Chondrocyte (in vitro differentiated cells): ENCODE measurements at regions not wholly inside any gene's neighbourhood (a gene's known extent, or its start where the extent isn't known, plus 50 kb on each side); places are given as distances from the start of the nearest gene placed in this dataset.

Experiments
- DNase-seq: peaks from one replicate; pipeline ENCODE4 v3.0.0; 2021; ENCODE audit warnings: mixed read lengths, low spot score
- H3K27ac Mint-ChIP-seq: one replicate; pipeline ENCODE4 v1.8.0; 2021; ENCODE audit warnings: mild to moderate bottlenecking, moderate library complexity, mixed read lengths; ENCODE audit not compliant: unreplicated experiment
- H3K27me3 Mint-ChIP-seq: 2 replicates; pipeline ENCODE4 v1.8.0; 2021; ENCODE audit warnings: low read depth, mixed read lengths
- H3K36me3 Mint-ChIP-seq: 2 replicates; pipeline ENCODE4 v1.8.0; 2021; ENCODE audit warnings: low read depth, mixed read lengths
- H3K4me1 Mint-ChIP-seq: 2 replicates; pipeline ENCODE4 v1.8.0; 2021; ENCODE audit warnings: low read depth, mild to moderate bottlenecking, mixed read lengths
- H3K4me3 Mint-ChIP-seq: one replicate; pipeline ENCODE4 v1.8.0; 2021; ENCODE audit warnings: mild to moderate bottlenecking, moderate library complexity, mixed read lengths; ENCODE audit not compliant: unreplicated experiment
- H3K9me3 Mint-ChIP-seq: 2 replicates; pipeline ENCODE4 v1.8.0; 2021; ENCODE audit warnings: low read depth, mixed read lengths
- TF ChIP-seq, protein P1 (sequence below): fragments of 200-600 bp; sonication (generic); IDR thresholded peaks from 2 replicates; pipeline ENCODE4 v1.5.0; 2021; ENCODE audit warnings: antibody characterized with exemption, mild to moderate bottlenecking, moderate library complexity

DNA sequence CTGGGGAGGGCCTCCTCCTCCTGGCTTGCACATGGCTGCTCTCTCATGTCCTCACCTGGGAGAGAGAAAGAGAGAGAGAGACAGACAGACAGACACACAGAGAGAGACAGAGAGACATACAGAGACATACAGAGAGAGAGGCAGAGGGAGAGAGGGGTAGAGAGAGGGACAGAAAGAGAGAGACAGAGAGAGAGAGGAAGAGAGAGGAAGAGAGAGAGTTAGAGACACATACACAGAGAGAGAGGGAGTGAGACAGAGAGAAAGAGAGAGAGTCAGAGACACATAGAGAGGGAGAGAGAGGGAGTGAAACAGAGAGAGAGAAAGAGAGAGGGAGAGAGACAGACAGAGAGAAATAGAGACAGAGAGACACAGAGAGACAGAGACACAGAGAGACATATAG lies 103.6 kb upstream of the ESRRB start:
- Mint-ChIP-seq H3K36me3 (no peaks in the 10 kb centered on the region), H3K4me1 (no peaks in the 10 kb centered on the region), H3K9me3 (no peaks in the 10 kb centered on the region), H3K27ac (no peak overlapping the region), H3K27me3 (peaks cover 28% of the 10 kb centered on the region), H3K4me3 (no peak overlapping the region)
- no peak for DNase-seq
- TF ChIP-seq, protein P1, sequence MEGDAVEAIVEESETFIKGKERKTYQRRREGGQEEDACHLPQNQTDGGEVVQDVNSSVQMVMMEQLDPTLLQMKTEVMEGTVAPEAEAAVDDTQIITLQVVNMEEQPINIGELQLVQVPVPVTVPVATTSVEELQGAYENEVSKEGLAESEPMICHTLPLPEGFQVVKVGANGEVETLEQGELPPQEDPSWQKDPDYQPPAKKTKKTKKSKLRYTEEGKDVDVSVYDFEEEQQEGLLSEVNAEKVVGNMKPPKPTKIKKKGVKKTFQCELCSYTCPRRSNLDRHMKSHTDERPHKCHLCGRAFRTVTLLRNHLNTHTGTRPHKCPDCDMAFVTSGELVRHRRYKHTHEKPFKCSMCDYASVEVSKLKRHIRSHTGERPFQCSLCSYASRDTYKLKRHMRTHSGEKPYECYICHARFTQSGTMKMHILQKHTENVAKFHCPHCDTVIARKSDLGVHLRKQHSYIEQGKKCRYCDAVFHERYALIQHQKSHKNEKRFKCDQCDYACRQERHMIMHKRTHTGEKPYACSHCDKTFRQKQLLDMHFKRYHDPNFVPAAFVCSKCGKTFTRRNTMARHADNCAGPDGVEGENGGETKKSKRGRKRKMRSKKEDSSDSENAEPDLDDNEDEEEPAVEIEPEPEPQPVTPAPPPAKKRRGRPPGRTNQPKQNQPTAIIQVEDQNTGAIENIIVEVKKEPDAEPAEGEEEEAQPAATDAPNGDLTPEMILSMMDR: no peak

DNA sequence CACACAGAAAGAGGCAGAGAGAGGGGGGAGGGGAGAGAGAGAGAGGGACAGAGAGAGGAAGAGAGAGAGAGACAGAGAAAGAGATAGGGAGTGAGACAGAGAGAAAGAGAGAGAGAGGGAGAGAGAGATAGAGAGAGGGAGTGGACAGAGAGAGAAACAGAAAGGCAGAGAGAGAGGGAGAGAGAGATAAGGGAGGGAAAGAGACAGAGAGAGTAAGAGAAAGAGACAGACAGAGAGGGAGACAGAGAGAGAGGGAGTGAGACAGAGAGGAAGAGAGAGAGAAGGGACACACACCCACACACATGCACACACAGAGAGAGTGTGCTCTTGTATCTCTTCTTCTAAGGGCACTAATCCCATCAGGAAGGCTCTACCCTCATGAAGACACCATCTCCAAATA lies 103.2 kb upstream of the ESRRB start:
- Mint-ChIP-seq H3K36me3 (no peaks in the 10 kb centered on the region), H3K27me3 (peaks cover 28% of the 10 kb centered on the region), H3K27ac (no peak overlapping the region), H3K9me3 (no peaks in the 10 kb centered on the region), H3K4me1 (no peaks in the 10 kb centered on the region), H3K4me3 (no peak overlapping the region)
- DNase-seq: no peak
- TF ChIP-seq, protein P1: no peak

DNA sequence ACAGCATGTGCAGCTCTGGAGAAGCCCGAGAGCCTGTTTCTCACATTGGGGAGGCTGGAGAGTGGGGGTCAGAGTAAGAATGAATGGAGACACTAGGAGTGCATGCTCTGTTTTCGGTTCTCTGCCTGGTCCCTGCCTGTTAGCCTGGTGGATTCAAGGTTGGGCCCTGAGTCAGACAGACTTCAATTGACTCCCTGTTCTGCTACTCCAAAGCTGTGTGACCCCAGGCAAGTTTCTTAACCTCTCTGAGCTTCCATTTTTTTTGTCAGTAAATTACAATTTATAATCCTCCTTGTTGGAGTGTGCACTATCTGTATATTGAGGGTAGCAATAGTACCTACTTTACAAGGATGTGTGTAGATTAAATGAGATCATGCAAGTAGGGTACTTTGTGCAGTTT lies 102.6 kb upstream of the ESRRB start:
- Mint-ChIP-seq H3K36me3 (no peaks in the 10 kb centered on the region), H3K9me3 (no peaks in the 10 kb centered on the region), H3K4me1 (no peaks in the 10 kb centered on the region), H3K27ac (no peak overlapping the region), H3K4me3 (no peak overlapping the region), H3K27me3 (peaks cover 27% of the 10 kb centered on the region)
- TF ChIP-seq, protein P1: no peak
- no peak for DNase-seq

DNA sequence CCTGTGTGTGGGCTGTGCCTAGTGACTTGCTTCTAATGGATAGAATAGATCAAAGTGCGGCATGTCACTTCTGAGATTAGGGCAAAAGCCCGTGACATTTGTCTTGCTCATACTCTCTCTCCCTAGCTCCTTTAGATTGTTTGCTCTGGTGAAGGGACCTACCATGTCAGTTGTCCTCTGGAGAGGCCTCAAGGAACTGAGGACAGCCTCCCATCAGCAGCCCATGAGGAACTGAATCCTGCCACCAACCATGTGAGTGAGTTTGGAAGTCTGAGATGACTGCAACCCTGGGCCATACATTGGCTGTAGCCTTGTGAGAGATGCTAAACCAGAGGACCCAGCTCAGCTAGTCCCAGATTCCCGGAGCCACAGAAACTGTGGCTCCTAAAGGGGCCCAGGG lies 101.6 kb upstream of the ESRRB start:
- H3K27me3 Mint-ChIP-seq: peaks cover 20% of the 10 kb centered on the region
- no peak for DNase-seq
- TF ChIP-seq, protein P1: no peak
- no peaks in the 10 kb centered on the region for H3K4me1 Mint-ChIP-seq
- no peaks in the 10 kb centered on the region for H3K9me3 Mint-ChIP-seq
- H3K27ac Mint-ChIP-seq: no peak overlapping the region
- no peaks in the 10 kb centered on the region for H3K36me3 Mint-ChIP-seq
- no peak overlapping the region for H3K4me3 Mint-ChIP-seq

DNA sequence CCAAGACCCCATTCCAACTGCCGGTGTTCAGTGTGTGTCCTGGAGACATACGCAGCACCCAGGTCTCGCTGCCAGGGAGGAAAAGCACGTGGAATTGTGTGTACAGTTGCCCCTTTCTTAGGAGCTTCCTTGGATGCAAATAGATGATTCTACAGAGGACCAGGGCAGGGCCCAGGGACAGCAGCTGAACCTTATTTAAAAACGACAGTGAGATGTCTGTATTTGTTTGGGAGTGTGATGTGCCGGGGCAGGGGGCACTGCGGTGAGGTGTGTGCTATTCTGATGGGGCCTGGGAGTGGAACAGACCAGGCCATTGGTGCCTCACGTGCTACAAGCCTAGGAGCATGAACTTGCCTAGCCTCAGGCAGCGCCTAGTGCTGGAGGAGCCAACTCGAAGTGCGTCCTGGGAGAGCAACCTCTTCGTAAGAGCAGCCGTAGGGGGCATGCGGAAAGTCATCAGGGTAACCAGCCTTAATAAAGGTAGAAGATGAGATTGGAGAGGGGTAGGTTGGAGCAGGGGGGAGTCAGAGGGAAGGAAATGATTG lies 98.3 kb upstream of the ESRRB start:
- Mint-ChIP-seq H3K36me3 (no peaks in the 10 kb centered on the region), H3K4me1 (no peaks in the 10 kb centered on the region), H3K9me3 (peaks cover 6% of the 10 kb centered on the region), H3K27ac (no peak overlapping the region), H3K27me3 (peaks cover 4% of the 10 kb centered on the region), H3K4me3 (no peak overlapping the region)
- DNase-seq: no peak
- TF ChIP-seq, protein P1: no peak
